ENCODE measurements at regions not wholly inside any gene's neighbourhood (a gene's known extent, or its start where the extent isn't known, plus 50 kb on each side); places are given as distances from the start of the nearest gene placed in this dataset.
"Not testable (repeated sequence)": the region's sequence is repeated elsewhere in the genome, so short reads cannot be mapped to it uniquely, and the experiment has no call there.

DNA sequence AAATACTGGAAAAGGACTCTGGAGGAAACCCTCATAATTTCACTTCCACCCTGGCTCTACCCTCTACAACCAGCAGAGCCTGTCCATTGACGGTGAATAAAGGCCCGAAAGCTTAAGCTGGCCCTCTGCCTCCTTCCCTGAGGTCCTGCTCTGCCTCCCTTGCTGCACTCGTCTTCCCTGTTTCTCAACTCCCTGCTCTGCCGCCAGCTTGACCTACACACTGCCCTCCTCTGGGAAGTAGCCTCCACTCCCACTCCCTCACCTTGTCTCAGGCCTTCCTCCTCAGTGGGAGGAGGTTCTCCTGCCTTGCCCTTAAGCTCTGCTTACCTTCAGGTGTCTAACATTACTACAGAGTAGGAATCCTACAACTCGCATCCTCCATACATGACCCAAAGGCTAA lies 608.6 kb upstream of the NR3C2 start:
- no peak for DNase-seq
- ChIA-PET CTCF (no interaction called here), POLR2A (no interaction called here)
- Mint-ChIP-seq H3K4me1 (ENCODE audit: low read depth) (no peaks in the 10 kb centered on the region), H3K27ac (no peak overlapping the region), H3K36me3 (no peaks in the 10 kb centered on the region), H3K27me3 (no peaks in the 10 kb centered on the region), H3K9me3 (no peaks in the 10 kb centered on the region), H3K4me3 (no peak overlapping the region)
- intact Hi-C loops (cut with micrococcal nuclease): no loop called here

DNA sequence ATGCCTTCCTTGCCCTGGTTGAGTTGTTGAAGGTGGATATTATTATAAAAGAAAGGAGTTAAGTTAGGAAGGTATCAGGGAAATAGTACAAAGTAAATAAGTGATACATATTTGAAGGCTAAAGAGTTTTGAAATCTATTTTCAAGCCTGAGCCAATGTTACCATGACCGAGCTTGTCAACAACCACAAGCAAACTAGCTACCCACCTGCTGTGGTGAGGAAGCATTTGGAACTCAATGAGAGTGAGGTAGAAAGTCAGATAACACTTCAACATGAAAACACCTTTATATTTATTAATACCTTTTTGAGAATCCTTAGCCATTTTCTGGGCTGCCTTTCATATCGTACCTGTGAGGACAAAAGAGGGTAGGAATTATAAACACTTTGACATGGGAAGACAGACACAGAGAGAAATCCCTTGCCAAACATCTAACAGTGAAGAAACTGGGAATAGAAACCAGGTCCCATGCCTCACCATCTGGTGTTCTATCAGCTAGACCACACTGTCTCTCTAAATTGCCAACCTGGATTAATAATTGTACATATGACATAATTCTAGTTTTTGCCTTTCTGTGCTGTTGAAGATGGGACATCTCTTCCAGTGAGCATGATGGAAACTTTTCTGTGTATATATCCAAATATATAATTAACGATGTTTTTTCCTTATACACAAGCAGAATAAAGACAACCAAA lies 606.4 kb upstream of the NR3C2 start:
- H3K4me3 Mint-ChIP-seq: no peak overlapping the region
- ChIA-PET POLR2A (no interaction called here), CTCF (no interaction called here)
- no peak for DNase-seq
- H3K4me1 Mint-ChIP-seq (ENCODE audit: low read depth): no peaks in the 10 kb centered on the region
- H3K36me3 Mint-ChIP-seq: no peaks in the 10 kb centered on the region
- no peak overlapping the region for H3K27ac Mint-ChIP-seq
- intact Hi-C loops (cut with micrococcal nuclease): no loop called here
- no peaks in the 10 kb centered on the region for H3K27me3 Mint-ChIP-seq
- H3K9me3 Mint-ChIP-seq: no peaks in the 10 kb centered on the region

DNA sequence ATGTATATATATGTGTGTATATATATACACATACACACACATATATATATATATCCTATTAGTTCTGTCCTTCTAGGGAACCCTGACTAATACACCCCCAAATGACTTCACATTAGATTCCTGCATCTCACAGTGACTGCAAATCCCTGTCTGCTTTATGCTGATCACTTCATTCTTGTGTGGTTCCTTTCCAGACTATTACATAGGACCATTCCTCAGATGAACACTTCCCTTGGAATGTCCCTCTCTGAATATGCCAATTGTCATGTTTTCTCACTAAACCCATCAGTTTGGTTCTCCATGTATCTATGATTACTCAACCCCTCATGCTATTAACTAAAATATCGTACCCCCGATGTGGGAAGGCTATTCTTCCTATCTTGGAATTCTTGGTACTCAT lies 605.2 kb upstream of the NR3C2 start:
- no peak for DNase-seq
- intact Hi-C loops (cut with micrococcal nuclease): no loop called here
- Mint-ChIP-seq H3K9me3 (no peaks in the 10 kb centered on the region), H3K27ac (no peak overlapping the region), H3K27me3 (no peaks in the 10 kb centered on the region), H3K36me3 (no peaks in the 10 kb centered on the region), H3K4me1 (ENCODE audit: low read depth) (no peaks in the 10 kb centered on the region), H3K4me3 (no peak overlapping the region)
- CTCF ChIA-PET: no interaction called here
- POLR2A ChIA-PET: no interaction called here

DNA sequence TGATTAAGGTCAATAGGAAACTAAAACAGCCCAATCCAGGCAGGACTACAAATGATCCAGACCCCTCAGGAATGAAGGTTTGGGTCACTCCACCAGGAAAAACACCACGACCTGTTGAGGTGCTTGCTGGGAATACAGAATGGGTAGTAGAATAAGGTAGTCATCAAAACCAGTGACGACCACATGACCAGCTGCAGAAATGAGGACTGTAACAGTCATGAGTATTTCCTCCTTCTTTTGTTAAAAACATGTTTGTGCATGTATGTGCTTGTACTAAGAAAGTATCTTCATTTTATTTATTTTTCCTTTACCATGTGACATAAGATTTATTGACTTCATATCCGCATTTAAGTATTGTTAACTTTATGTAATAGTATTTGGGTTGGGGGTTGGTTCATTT lies 603.5 kb upstream of the NR3C2 start:
- peaks cover 2% of the 10 kb centered on the region for H3K9me3 Mint-ChIP-seq
- H3K27me3 Mint-ChIP-seq: no peaks in the 10 kb centered on the region
- no peak overlapping the region for H3K4me3 Mint-ChIP-seq
- ChIA-PET POLR2A (no interaction called here), CTCF (no interaction called here)
- no peaks in the 10 kb centered on the region for H3K36me3 Mint-ChIP-seq
- DNase-seq: no peak
- no peaks in the 10 kb centered on the region for H3K4me1 Mint-ChIP-seq (ENCODE audit: low read depth)
- H3K27ac Mint-ChIP-seq: no peak overlapping the region
- intact Hi-C loops (cut with micrococcal nuclease): no loop called here

DNA sequence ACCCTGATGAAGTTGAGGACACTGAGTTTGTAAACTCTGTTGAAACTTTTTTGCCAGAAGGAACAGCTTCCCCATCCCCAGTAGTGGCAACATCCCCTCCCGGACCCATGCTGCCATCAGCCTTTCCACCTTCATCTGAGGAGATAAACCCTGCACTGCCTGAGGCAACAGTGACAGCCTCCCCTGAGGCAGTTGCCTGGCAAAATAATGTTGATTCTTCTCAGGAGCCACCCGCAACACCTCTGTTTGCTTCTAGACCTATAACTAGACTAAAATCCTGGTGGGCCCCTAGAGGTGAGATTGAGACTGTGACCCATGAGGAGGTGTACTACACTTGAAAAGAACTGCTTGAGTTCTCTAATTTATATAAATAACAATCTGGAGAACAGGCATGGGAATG lies 597.6 kb upstream of the NR3C2 start:
- DNase-seq; H3K27ac Mint-ChIP-seq; H3K9me3 Mint-ChIP-seq; H3K36me3 Mint-ChIP-seq; H3K4me1 Mint-ChIP-seq (ENCODE audit: low read depth); CTCF ChIA-PET; POLR2A ChIA-PET; H3K27me3 Mint-ChIP-seq; H3K4me3 Mint-ChIP-seq; intact Hi-C loops (cut with micrococcal nuclease): not testable (repeated sequence)

DNA sequence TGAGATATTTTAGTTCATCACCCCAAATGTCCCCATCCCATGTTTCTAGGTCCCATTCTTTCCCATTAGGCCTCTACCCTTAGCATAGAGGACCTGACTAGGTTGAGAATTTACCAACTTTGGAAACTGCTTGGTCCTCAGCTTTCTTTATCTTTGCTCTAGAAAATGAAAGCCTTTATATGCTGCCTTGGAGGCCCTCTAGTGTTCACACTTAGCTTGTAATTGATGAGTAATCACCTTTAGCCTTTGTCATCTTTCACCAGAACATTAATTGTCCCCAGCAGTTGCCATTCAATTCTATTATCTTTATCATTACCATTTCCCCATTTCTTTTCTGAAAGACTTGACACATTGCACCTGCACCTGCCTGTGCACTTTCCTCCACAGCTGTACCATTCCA lies 589.2 kb upstream of the NR3C2 start:
- Mint-ChIP-seq H3K27me3 (no peaks in the 10 kb centered on the region), H3K9me3 (no peaks in the 10 kb centered on the region), H3K4me3 (no peak overlapping the region), H3K36me3 (no peaks in the 10 kb centered on the region), H3K4me1 (ENCODE audit: low read depth) (no peaks in the 10 kb centered on the region), H3K27ac (no peak overlapping the region)
- ChIA-PET CTCF (interaction anchor here (0.5 to 0.6 kb wide), 2 partner anchors 421 to 587 kb away, joined by 3 read pairs; no protein-coding TSS in a partner anchor), POLR2A (no interaction called here)
- intact Hi-C loops (cut with micrococcal nuclease): no loop called here
- no peak for DNase-seq

DNA sequence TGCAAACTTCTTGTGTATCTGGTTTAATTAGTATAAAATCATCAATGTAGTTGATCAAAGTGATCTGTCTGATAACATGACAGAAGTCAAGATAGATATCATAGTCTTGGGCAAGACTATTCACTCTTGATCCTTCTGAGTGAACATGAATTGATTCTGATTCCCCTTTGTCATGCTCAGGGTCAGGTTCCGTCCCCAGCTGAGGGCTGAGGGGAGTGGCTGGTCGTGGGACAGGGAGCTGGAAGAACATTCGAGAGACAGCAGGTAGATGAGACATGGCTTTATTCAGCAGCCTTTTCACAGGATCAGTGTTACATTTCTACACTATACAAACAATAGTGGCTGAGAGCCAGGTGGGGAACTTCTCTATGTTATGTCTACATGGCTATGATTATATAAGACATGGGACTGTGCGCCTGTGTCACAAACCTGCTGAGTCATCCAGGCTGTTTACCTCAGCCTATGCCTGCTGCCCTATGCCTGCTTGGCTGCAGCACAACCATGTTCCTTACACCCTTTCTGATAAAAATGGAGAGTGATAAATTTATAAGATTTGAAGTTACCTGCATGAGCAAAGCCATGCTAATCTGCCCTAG lies 586.9 kb upstream of the NR3C2 start:
- no peaks in the 10 kb centered on the region for H3K36me3 Mint-ChIP-seq
- H3K9me3 Mint-ChIP-seq: no peaks in the 10 kb centered on the region
- DNase-seq: no peak
- intact Hi-C loops (cut with micrococcal nuclease): no loop called here
- ChIA-PET CTCF (no interaction called here), POLR2A (no interaction called here)
- no peak overlapping the region for H3K27ac Mint-ChIP-seq
- H3K4me3 Mint-ChIP-seq: no peak overlapping the region
- H3K27me3 Mint-ChIP-seq: no peaks in the 10 kb centered on the region
- H3K4me1 Mint-ChIP-seq (ENCODE audit: low read depth): no peaks in the 10 kb centered on the region

DNA sequence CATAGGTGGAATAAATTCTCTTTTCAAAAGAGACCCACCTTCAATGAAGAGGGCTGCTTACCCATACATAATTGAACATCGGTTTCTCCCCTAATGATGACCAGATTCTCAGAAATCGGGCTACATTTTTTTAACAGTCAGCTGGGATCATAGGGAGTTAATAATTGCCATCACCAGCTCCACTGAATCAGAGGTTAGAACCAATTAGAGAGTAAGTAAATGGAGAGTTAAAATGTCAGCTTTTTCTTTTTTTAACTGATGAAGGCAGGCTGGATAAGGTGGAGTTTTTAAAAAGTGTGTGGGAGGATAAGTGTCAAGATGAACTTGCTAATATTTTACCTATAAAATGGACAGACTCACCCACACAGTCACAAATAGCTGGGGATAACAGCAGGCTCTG lies 584.5 kb upstream of the NR3C2 start:
- no peaks in the 10 kb centered on the region for H3K4me1 Mint-ChIP-seq (ENCODE audit: low read depth)
- H3K36me3 Mint-ChIP-seq: no peaks in the 10 kb centered on the region
- ChIA-PET POLR2A (no interaction called here), CTCF (no interaction called here)
- no peak for DNase-seq
- H3K27me3 Mint-ChIP-seq: no peaks in the 10 kb centered on the region
- no peak overlapping the region for H3K27ac Mint-ChIP-seq
- intact Hi-C loops (cut with micrococcal nuclease): no loop called here
- H3K9me3 Mint-ChIP-seq: no peaks in the 10 kb centered on the region
- no peak overlapping the region for H3K4me3 Mint-ChIP-seq

DNA sequence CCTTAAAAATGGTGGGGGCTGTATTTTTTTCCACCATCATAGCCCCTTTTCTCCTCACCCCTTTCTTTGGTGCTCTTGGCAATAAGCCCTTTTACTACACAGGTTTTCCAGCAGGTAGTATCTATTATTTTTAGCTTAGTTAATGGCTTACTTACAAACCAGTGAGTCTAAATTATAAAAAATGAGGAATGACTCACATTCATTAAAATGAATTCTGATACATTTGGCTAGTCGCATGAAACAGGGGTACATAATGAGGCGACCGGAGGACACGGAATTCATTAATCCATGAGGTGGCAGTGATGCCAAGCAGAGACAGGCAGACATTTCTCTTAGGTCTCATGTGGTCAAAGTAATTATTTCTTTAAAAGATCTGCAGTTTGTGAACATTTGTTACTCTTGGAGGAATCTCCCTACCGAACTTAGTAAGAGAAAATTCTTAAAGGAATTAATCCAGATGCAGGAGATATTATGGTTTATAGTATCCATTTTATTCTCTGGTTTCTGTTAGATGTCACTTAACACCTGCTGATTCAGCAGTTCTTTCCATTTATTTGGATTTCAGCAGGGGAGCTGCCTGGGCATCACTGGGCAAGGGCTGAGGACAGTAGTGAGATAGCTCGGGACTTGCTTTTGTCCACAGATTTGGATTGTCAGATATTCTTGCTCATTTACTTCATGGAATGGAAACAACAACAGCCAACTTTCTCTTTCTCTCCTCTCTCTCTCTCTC lies 575.0 kb upstream of the NR3C2 start:
- Mint-ChIP-seq H3K36me3 (no peaks in the 10 kb centered on the region), H3K9me3 (no peaks in the 10 kb centered on the region), H3K4me1 (ENCODE audit: low read depth) (no peaks in the 10 kb centered on the region), H3K4me3 (no peak overlapping the region), H3K27ac (no peak overlapping the region), H3K27me3 (no peaks in the 10 kb centered on the region)
- ChIA-PET CTCF (no interaction called here), POLR2A (no interaction called here)
- no peak for DNase-seq
- intact Hi-C loops (cut with micrococcal nuclease): no loop called here

DNA sequence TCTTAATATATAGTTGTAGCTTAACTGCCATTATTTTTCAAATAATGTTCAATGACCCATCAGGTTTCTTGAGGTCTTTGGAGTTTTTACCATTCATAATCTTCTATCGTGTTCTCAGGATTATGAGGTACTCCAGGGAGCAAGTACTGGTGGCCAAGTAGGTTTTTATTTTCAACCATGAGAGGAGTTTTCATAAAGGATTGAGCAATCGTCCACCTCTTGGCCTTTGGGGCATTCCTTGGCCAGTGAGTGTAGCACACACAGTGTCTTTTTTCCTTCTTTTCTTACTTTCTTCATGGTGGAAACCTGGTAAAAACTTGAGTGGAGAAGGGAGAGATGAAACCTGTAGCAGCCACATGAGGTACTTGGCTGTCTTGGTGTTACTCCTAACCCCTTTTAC lies 567.0 kb upstream of the NR3C2 start:
- Mint-ChIP-seq H3K4me1 (ENCODE audit: low read depth) (no peaks in the 10 kb centered on the region), H3K9me3 (no peaks in the 10 kb centered on the region), H3K27me3 (no peaks in the 10 kb centered on the region), H3K4me3 (no peak overlapping the region), H3K27ac (no peak overlapping the region), H3K36me3 (no peaks in the 10 kb centered on the region)
- POLR2A ChIA-PET: interaction anchor here (0.6 kb wide), 1 partner anchor 217 kb away, joined by 3 read pairs; no protein-coding TSS in a partner anchor
- no peak for DNase-seq
- intact Hi-C loops (cut with micrococcal nuclease): no loop called here
- CTCF ChIA-PET: no interaction called here

DNA sequence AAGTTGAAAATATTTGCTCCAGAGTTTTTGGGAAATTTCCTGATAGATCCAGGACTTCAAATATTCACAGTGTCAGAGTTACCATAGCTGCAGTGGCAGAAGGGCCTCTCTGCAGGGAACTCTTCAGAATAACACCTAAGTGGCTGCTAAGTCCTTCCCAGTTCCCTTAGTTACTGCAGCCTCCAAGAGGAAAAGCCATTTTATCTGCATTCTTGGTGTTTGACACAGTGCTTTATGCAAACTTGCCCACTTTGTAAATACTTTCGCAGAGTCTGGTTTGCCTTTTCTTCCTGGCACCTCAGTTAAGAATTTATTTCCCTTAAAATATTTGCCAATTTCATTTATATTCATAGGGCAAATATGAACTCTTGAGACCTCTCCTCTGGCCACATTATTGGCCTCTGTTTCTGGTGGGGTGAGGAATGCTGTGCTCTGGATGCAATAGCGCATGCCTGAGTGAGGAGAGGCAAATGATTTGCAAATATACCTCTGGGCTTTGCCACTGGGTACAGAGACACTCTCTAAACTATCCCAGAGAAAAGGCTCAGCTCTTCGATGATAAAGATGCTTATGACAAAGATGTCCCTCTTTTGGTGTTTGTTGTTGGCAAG lies 566.3 kb upstream of the NR3C2 start:
- Mint-ChIP-seq H3K27ac (no peak overlapping the region), H3K36me3 (no peaks in the 10 kb centered on the region), H3K4me1 (ENCODE audit: low read depth) (no peaks in the 10 kb centered on the region), H3K27me3 (no peaks in the 10 kb centered on the region), H3K4me3 (no peak overlapping the region), H3K9me3 (no peaks in the 10 kb centered on the region)
- ChIA-PET CTCF (no interaction called here), POLR2A (no interaction called here)
- intact Hi-C loops (cut with micrococcal nuclease): no loop called here
- no peak for DNase-seq

DNA sequence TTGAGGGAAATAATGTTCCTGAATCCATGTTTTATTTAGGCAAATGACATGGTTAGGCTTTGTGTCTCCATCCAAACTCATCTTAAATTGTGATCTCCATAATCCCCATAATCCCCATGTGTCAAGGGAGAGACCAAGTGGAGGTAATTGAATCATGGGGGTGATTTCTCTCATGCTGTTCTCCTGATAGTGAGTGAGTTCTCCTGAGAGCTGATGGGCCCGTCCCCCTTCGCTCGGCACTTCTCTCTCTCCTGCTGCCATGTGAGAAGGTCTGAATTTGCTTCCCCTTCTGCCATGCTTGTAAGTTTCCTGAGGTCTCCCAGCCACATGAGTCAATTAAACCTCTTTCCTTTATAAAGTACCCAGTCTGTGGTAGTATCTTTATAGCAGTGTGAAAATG lies 563.0 kb upstream of the NR3C2 start:
- Mint-ChIP-seq H3K27me3 (no peaks in the 10 kb centered on the region), H3K4me3 (no peak overlapping the region), H3K9me3 (no peaks in the 10 kb centered on the region), H3K27ac (no peak overlapping the region), H3K4me1 (ENCODE audit: low read depth) (no peaks in the 10 kb centered on the region), H3K36me3 (no peaks in the 10 kb centered on the region)
- CTCF ChIA-PET: no interaction called here
- intact Hi-C loops (cut with micrococcal nuclease): no loop called here
- POLR2A ChIA-PET: no interaction called here
- DNase-seq: no peak

DNA sequence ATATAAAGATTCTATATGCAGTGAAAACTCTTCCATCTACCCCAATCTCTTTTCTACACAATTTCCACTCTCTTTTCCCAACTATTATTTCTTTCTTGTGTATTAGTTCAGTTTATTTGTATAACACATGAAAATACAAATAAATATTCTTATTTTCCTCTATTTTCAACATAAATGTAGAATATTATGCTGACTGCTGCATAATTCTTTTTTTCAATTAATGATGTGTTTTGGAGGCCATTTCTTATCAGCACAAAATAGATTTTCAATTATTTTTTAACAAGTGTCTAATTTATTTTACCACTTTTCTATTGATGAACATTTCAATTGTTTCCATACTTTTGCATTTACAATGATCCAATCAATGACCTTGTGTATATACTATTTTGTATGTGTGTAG lies 557.7 kb upstream of the NR3C2 start:
- no peaks in the 10 kb centered on the region for H3K36me3 Mint-ChIP-seq
- H3K27ac Mint-ChIP-seq: no peak overlapping the region
- ChIA-PET CTCF (no interaction called here), POLR2A (no interaction called here)
- no peaks in the 10 kb centered on the region for H3K9me3 Mint-ChIP-seq
- intact Hi-C loops (cut with micrococcal nuclease): no loop called here
- H3K4me3 Mint-ChIP-seq: no peak overlapping the region
- no peaks in the 10 kb centered on the region for H3K4me1 Mint-ChIP-seq (ENCODE audit: low read depth)
- no peak for DNase-seq
- H3K27me3 Mint-ChIP-seq: no peaks in the 10 kb centered on the region

All from activated CD4-positive, alpha-beta memory T cell treated with anti-CD3 and anti-CD28 coated beads for 36 hours (primary cell).